ENCODE measurements at regions not wholly inside any gene's neighbourhood (a gene's known extent, or its start where the extent isn't known, plus 50 kb on each side); places are given as distances from the start of the nearest gene placed in this dataset.

DNA sequence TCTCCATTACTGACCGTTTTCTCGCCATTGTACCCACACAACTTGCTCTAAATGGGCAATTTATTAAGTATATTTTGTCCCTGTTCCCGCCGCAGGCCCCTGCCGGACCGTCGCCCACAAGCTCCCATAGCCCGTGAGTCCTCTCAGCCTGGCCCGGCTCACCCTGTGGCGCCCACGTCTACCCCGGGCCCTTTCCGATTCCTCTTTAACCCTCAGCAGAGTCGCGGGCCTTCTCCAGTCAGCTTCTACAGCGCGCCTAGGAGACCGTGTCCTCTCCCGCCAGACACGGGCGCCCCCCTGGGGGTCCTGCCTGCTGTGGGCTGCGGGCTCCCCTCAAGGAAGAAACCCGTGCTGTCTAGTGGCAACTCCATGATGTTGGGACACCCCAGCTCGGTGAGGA is 57.8 kb upstream of the SPATA31E1 start:
- H3K4me3 ChIP-seq (ENCODE audit: low read depth, low read length, poor library complexity, severe bottlenecking): no peak overlapping the region
- no peaks in the 10 kb centered on the region for H3K36me3 ChIP-seq (ENCODE audit: insufficient read depth, low read length)
- intact Hi-C loops (cut with micrococcal nuclease; ENCODE audit: unreplicated experiment): no loop called here
- H3K4me1 ChIP-seq (ENCODE audit: insufficient read depth, low read length, poor library complexity, severe bottlenecking): no peaks in the 10 kb centered on the region
- ChIA-PET POLR2A (no interaction called here), CTCF (ENCODE audit: unreplicated experiment) (no interaction called here)
- no peaks in the 10 kb centered on the region for H3K9me2 ChIP-seq (ENCODE audit: insufficient read depth, low read length)
- DNase-seq (ENCODE audit: low spot score): no peak
- no peaks in the 10 kb centered on the region for H3K79me2 ChIP-seq (ENCODE audit: insufficient read depth, low read depth, low read length)
- H4K20me1 ChIP-seq (ENCODE audit: insufficient read depth, low read length): no peaks in the 10 kb centered on the region
- no peak overlapping the region for H3K4me2 ChIP-seq (ENCODE audit: low read length)
- H3K9me3 ChIP-seq (ENCODE audit: low read length): no peaks in the 10 kb centered on the region
- no TSS peak for BruUV-seq (replicated peaks)
- H2AFZ ChIP-seq (ENCODE audit: low read length): no peak overlapping the region
- H3K27ac ChIP-seq (ENCODE audit: low read depth, low read length, poor library complexity, severe bottlenecking): no peak overlapping the region
- TF ChIP-seq EZH2phosphoT487 (IDR thresholded peaks at IDR 0.05; ENCODE audit: borderline replicate concordance, low read depth, low read length) (no peak), CTCF (conservative IDR thresholded peaks at IDR 0.05; ENCODE audit: low read length) (no peak)

DNA sequence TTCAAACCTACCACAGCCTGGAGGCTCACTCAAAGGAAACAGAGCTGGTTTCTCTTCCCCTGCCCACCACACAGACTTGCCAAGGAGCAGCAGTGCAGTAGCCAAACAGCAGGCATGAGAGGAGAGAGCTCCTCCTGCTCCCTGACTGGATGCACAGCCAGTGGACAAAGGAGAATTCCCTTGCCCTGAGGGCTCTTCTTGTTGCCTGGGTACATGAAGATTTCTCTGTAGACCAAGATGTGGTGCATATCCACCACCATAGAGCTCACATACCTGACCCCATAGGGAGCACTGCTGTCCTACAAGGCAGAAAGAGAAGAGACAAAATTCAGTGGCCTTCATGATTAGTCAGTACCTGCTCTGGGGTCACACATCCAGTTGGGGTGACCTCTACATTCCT is 56.3 kb upstream of the SPATA31E1 start:
- Histone ChIP-seq H3K4me1 (ENCODE audit: insufficient read depth, low read length, poor library complexity, severe bottlenecking) (no peaks in the 10 kb centered on the region), H3K79me2 (ENCODE audit: insufficient read depth, low read depth, low read length) (no peaks in the 10 kb centered on the region), H2AFZ (ENCODE audit: low read length) (no peak overlapping the region), H3K9me3 (ENCODE audit: low read length) (no peaks in the 10 kb centered on the region), H3K4me2 (ENCODE audit: low read length) (no peak overlapping the region), H4K20me1 (ENCODE audit: insufficient read depth, low read length) (no peaks in the 10 kb centered on the region), H3K27ac (ENCODE audit: low read depth, low read length, poor library complexity, severe bottlenecking) (no peak overlapping the region), H3K9me2 (ENCODE audit: insufficient read depth, low read length) (no peaks in the 10 kb centered on the region), H3K36me3 (ENCODE audit: insufficient read depth, low read length) (no peaks in the 10 kb centered on the region), H3K4me3 (ENCODE audit: low read depth, low read length, poor library complexity, severe bottlenecking) (no peak overlapping the region)
- no TSS peak for BruUV-seq (replicated peaks)
- CTCF ChIA-PET (ENCODE audit: unreplicated experiment): no interaction called here
- POLR2A ChIA-PET: interaction anchor here (0.5 to 0.7 kb wide), 2 partner anchors 910 to 1349 kb away, joined by 3 read pairs; no protein-coding TSS in a partner anchor
- no peak for DNase-seq (ENCODE audit: low spot score)
- TF ChIP-seq EZH2phosphoT487 (IDR thresholded peaks at IDR 0.05; ENCODE audit: borderline replicate concordance, low read depth, low read length) (no peak), CTCF (conservative IDR thresholded peaks at IDR 0.05; ENCODE audit: low read length) (no peak)
- intact Hi-C loops (cut with micrococcal nuclease; ENCODE audit: unreplicated experiment): no loop called here

- ChIA-PET CTCF (ENCODE audit: unreplicated experiment) (no interaction called here), POLR2A (interaction anchor here (0.7 kb wide), 1 partner anchor 1348 kb away, joined by 3 read pairs; no protein-coding TSS in a partner anchor)
- H3K9me3 ChIP-seq (ENCODE audit: low read length): no peaks in the 10 kb centered on the region
- intact Hi-C loops (cut with micrococcal nuclease; ENCODE audit: unreplicated experiment): no loop called here
- H3K9me2 ChIP-seq (ENCODE audit: insufficient read depth, low read length): no peaks in the 10 kb centered on the region
- no peak overlapping the region for H3K4me3 ChIP-seq (ENCODE audit: low read depth, low read length, poor library complexity, severe bottlenecking)
- H4K20me1 ChIP-seq (ENCODE audit: insufficient read depth, low read length): no peaks in the 10 kb centered on the region
- TF ChIP-seq CTCF (conservative IDR thresholded peaks at IDR 0.05; ENCODE audit: low read length) (no peak), EZH2phosphoT487 (IDR thresholded peaks at IDR 0.05; ENCODE audit: borderline replicate concordance, low read depth, low read length) (no peak)
- H3K4me1 ChIP-seq (ENCODE audit: insufficient read depth, low read length, poor library complexity, severe bottlenecking): no peaks in the 10 kb centered on the region
- BruUV-seq (replicated peaks): no TSS peak
- H2AFZ ChIP-seq (ENCODE audit: low read length): no peak overlapping the region
- no peaks in the 10 kb centered on the region for H3K79me2 ChIP-seq (ENCODE audit: insufficient read depth, low read depth, low read length)
- no peak overlapping the region for H3K4me2 ChIP-seq (ENCODE audit: low read length)
- no peak overlapping the region for H3K27ac ChIP-seq (ENCODE audit: low read depth, low read length, poor library complexity, severe bottlenecking)
- no peak for DNase-seq (ENCODE audit: low spot score)
- no peaks in the 10 kb centered on the region for H3K36me3 ChIP-seq (ENCODE audit: insufficient read depth, low read length)
Measured at GRCh38 chr9:87827341-87827740, 55.3 kb upstream of the SPATA31E1 start.
